Astrocyte (in vitro differentiated cells and primary cell): ENCODE measurements at regions not wholly inside any gene's neighbourhood (a gene's known extent, or its start where the extent isn't known, plus 50 kb on each side); places are given as distances from the start of the nearest gene placed in this dataset.

ENCODE experiments used
- CTCF ChIP-seq: IDR thresholded peaks from 2 replicates; pipeline ENCODE4 v1.5.1; 2011; ENCODE audit warnings: low read depth, mild to moderate bottlenecking, inconsistent platforms, low read length, moderate library complexity; ENCODE audit not compliant: insufficient read depth
- EZH2 ChIP-seq: IDR thresholded peaks from 2 replicates; pipeline ENCODE4 v1.6.1; 2012; ENCODE audit warnings: mild to moderate bottlenecking, low read length, inconsistent platforms; ENCODE audit not compliant: insufficient read depth

GRCh38 chr10:78330884-78331283 lies 297.2 kb downstream of the RPS24 start:
- no peak for TF ChIP-seq CTCF
- TF ChIP-seq EZH2 = no peak
